DND-41 (cell line): ENCODE measurements at regions not wholly inside any gene's neighbourhood (a gene's known extent, or its start where the extent isn't known, plus 50 kb on each side); places are given as distances from the start of the nearest gene placed in this dataset.
"Not testable (repeated sequence)": the region's sequence is repeated elsewhere in the genome, so short reads cannot be mapped to it uniquely, and the experiment has no call there.

Experiments used
- EZH2 ChIP-seq: IDR thresholded peaks from 3 replicates; pipeline ENCODE4 v1.6.1; 2012; ENCODE audit warnings: borderline replicate concordance, low read depth, mild to moderate bottlenecking, moderate library complexity, low read length, inconsistent platforms; ENCODE audit not compliant: severe bottlenecking
- TF ChIP-seq, protein P1 (sequence below): IDR thresholded peaks from 2 replicates; pipeline ENCODE4 v1.5.1; 2012; ENCODE audit warnings: borderline replicate concordance, low read length, moderate library complexity, mild to moderate bottlenecking; ENCODE audit not compliant: poor library complexity, severe bottlenecking; ENCODE audit errors: extremely low read depth

DNA sequence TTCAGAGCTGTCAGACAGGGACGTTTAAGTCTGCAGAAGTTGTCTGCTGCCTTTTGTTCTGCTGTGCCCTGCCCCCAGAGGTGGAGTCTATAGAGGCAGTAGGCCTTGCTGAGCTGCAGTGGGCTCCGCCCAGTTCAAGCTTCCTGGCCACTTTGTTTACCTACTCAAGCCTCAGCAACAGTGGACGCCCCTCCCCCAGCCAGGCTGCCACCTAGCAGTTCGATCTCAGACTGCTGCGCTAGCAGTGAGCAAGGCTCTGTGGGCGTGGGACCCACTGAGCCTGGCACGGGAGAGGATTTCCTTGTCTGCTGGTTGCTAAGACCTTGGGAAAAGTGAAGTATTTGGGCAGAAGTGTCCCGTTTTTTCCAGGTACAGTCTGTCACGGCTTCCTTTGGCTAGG lies 59.6 kb upstream of the SMARCAD1 start:
- TF ChIP-seq, protein P1, sequence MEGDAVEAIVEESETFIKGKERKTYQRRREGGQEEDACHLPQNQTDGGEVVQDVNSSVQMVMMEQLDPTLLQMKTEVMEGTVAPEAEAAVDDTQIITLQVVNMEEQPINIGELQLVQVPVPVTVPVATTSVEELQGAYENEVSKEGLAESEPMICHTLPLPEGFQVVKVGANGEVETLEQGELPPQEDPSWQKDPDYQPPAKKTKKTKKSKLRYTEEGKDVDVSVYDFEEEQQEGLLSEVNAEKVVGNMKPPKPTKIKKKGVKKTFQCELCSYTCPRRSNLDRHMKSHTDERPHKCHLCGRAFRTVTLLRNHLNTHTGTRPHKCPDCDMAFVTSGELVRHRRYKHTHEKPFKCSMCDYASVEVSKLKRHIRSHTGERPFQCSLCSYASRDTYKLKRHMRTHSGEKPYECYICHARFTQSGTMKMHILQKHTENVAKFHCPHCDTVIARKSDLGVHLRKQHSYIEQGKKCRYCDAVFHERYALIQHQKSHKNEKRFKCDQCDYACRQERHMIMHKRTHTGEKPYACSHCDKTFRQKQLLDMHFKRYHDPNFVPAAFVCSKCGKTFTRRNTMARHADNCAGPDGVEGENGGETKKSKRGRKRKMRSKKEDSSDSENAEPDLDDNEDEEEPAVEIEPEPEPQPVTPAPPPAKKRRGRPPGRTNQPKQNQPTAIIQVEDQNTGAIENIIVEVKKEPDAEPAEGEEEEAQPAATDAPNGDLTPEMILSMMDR: not testable (repeated sequence)
- TF ChIP-seq EZH2: not testable (repeated sequence)
